HK-2 (cell line): ENCODE measurements at regions not wholly inside any gene's neighbourhood (a gene's known extent, or its start where the extent isn't known, plus 50 kb on each side); places are given as distances from the start of the nearest gene placed in this dataset.
A peak's percentile ranks its signal among the peaks of the same experiment; 100 is the strongest.
"Not testable (repeated sequence)": the region's sequence is repeated elsewhere in the genome, so short reads cannot be mapped to it uniquely, and the experiment has no call there.

Experiments used
- DNase-seq: peaks from one replicate; pipeline ENCODE4 v3.0.0-alpha.2; 2018; ENCODE audit not compliant: unreplicated experiment

- no peak for DNase-seq
These were observed 1408.4 kb upstream of the RAG2 start for GRCh38 chr11:38006466-38006865.

DNA sequence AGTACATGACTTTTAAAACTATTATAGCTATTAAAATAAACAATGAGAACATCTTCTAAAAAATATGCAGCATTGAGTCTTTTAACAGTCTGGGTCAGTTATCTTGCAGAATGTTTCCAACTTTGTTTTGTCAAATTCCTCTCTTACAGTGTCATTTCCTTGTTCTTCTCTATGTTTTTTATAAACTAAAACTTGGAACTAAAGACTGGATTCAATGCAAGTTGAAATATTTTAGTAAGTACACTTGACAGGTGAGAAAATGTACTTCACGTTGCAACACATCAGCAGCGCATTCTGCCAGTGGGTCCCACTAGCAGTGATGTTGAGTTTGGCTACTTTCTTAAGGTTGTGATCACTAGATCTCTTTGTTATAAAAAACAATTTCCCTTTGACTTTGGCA is 1407.6 kb upstream of the RAG2 start:
- DNase-seq, result no peak

- no peak for DNase-seq
These were observed 1401.1 kb upstream of the RAG2 start for GRCh38 chr11:37999171-37999570.

- DNase-seq, result no peak
These were observed 1397.8 kb upstream of the RAG2 start for GRCh38 chr11:37995886-37996285.

GRCh38 chr11:37988031-37988430 is 1390.0 kb upstream of the RAG2 start:
- no peak for DNase-seq

- DNase-seq, result no peak
These were observed 1387.0 kb upstream of the RAG2 start for GRCh38 chr11:37984991-37985390.

- no peak for DNase-seq
These were observed 1380.6 kb upstream of the RAG2 start for GRCh38 chr11:37978647-37979046.

GRCh38 chr11:37973941-37974340 is 1375.9 kb upstream of the RAG2 start:
- no peak for DNase-seq

DNA sequence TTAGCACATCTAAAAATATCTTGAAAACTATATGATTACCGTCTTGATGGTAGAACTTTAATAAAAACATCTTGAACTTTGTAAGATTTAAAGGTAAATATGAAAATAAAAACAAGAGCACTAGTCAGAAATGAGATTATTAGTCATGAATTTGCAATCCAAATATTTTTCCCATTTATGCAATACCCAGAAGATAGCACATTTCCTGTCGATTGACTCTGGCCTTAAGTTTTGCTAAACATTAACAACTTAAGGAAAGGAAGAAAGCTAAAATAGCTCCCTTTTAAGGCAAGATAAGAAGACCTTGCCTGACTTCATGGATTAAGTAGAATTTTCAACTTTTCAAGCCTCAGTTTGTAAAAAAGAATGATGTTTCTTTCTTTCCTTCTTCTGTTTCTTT is 1374.7 kb upstream of the RAG2 start:
- DNase-seq, result no peak

DNA sequence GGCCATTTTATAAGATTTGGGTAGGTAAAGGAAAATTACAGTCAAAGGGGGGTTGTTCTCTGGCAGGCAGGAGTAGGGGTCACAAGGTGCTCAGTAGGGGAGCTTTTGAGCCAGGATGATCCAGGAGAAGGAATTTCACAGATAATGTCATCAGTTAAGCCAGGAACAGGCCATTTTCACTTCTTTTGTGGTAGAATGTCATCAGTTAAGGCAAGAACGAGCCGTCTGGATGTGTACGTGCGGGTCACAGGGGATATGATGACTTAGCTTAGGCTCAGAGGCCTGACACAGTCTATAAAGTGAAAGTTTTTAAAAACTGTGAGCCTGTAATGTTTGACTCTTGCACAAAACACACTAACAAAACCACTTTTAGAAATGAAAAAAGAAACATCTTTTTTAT is 1371.3 kb upstream of the RAG2 start:
- DNase-seq, result not testable (repeated sequence)

- DNase-seq, result no peak
These were observed 1370.1 kb upstream of the RAG2 start for GRCh38 chr11:37968148-37968547.

GRCh38 chr11:37967635-37968034 is 1369.6 kb upstream of the RAG2 start:
- DNase-seq, result no peak

DNA sequence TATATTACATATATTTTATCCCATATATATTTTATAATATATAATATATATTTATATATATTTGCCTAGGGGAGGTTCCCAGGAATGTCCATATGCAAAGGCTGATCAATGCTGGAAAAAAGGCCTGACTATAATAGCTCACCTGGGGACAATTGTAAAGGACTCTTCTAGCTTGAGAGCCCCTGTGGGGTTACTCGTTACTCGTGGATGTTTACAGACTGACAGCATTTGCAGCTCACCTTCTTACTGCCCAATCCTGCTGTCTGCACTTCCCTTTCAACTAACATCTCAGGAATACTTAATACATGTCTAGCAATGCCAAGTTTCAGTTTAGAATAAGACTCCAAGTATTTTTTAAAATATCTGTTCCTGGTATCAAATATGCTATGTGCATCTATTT is 1365.4 kb upstream of the RAG2 start:
- DNase-seq, result no peak

GRCh38 chr11:37957717-37958116 is 1359.7 kb upstream of the RAG2 start:
- DNase-seq, result no peak

DNA sequence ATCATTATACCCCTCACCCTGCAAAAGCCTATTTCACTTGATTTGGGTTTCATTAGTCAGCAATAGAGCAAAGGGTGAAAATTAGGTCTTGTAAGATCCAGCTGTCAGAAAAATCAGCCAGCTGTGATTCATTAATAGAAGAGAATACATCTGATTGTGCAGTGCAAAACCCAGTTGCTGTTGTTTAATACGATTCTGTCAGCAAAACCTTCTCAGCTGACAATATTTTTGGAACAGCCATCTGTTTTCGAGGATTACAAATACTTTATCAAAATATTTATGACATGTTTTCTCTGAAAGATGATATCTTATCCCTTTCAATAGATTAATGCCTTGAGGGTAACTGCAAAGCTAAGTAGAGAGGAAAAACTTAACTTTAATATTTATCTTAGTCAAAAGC is 1354.0 kb upstream of the RAG2 start:
- no peak for DNase-seq

GRCh38 chr11:37948258-37948657 is 1350.2 kb upstream of the RAG2 start:
- no peak for DNase-seq

GRCh38 chr11:37947821-37948220 is 1349.8 kb upstream of the RAG2 start:
- DNase-seq, result no peak

GRCh38 chr11:37946155-37946766 is 1348.2 kb upstream of the RAG2 start:
- peak; percentile 14 for DNase-seq

DNA sequence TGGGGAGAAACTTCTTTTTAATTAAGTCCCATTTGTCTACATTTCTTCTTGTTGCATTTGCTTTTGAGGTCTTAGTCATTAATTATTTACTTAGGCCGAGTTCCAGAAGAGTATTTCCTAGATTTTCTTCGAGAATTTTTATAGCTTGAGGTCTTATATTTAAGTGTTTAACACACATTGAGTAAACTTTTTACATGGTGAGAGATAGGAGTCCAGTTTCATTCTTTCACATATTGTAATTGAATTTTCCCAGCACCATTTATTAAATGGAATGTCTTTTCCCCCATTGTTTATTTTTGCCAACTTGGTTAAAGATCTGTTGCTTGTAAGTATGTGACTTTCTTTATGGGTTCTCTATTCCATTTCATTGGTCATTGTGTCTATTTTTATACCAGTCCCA is 1344.0 kb upstream of the RAG2 start:
- DNase-seq, result no peak

DNA sequence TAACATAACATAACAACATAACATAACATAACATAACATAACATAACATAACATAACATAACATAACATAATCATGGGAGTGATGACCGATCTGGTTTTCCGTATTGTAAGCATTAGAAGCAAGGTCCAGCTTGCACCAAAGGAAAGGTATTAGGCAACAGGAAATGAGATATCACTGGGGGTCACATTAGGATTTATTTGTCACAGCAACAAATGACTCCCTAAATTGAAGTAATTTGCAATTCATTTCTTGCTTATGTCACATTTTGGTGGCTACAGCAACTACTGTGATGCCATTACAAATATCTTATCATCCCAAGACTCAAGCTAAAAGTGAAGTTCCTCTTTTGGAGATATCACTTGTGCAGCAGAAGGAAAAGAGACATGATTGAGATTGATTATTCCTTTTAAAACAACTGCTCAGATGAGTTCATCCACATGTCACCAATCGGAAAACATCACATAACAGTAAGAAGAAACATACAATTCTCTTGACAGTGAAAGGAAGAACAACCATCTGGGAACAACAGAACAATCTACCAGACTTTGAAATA is 1331.1 kb upstream of the RAG2 start:
- DNase-seq, result no peak

GRCh38 chr11:37926772-37927171 is 1328.7 kb upstream of the RAG2 start:
- no peak for DNase-seq

DNA sequence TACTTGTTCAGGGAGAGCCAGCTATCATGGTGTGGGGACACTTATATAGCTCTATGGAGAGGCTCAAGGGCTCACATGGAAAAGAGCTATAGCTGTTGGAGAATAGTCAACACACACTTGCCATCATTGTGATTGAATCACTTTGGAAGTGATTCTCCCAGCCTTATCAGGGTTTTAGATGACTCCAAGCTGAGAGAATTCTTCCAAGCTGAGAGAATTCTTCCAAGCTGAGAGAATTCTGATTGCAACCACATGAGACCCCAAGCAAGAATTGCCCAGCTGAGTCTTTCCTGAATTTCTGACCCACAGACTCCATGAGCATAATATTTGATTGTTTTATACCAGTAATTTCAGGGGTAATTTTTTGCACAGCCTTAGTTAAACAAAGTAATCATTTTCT is 1318.3 kb upstream of the RAG2 start:
- no peak for DNase-seq

GRCh38 chr11:37914859-37915258 is 1316.8 kb upstream of the RAG2 start:
- no peak for DNase-seq

DNA sequence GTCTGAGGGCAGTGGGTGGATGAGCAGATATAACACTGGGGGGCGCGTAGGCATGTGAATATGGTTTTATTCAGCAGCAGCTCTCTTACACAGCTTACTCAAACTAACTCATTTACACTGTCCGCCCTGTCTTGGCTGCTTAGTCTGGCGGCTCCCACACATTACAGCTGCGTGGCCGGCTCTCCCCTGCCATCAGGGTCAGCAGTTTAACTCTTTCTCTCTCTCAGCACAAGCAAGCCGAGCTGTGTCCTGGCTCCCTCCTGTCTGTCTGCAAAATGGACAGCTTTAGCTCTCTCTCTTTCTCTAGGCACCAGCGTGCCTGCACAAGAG is 1310.1 kb upstream of the RAG2 start:
- DNase-seq, result no peak
